GM21360 (cell line): ENCODE measurements at regions not wholly inside any gene's neighbourhood (a gene's known extent, or its start where the extent isn't known, plus 50 kb on each side); places are given as distances from the start of the nearest gene placed in this dataset.
A peak's percentile ranks its signal among the peaks of the same experiment; 100 is the strongest.

Source experiments
- ATAC-seq: cut with Tn5 transposase; IDR thresholded peaks from one replicate; pipeline ENCODE4 v1.9.1; 2021; ENCODE audit warnings: mild to moderate bottlenecking, moderate library complexity; ENCODE audit not compliant: unreplicated experiment

DNA sequence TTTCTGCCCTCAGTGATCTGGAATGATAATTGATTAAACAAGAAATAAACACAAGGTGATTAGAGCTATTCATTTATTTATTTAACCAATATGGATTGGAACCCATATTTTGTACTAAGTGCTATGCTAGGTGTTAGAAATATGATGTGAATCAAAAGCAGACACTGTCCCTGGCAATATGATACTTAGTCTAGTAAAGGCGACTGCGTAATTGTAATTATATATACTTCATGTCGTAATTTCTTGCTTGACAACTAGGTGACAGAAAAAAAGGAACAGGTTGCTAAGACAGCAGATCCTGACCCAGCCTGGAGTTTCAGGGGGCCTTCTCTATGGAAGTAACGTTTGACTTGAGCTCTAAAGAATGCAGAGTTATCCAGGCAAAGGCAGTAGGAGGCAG lies 236.5 kb upstream of the F9 start:
- no peak for ATAC-seq

DNA sequence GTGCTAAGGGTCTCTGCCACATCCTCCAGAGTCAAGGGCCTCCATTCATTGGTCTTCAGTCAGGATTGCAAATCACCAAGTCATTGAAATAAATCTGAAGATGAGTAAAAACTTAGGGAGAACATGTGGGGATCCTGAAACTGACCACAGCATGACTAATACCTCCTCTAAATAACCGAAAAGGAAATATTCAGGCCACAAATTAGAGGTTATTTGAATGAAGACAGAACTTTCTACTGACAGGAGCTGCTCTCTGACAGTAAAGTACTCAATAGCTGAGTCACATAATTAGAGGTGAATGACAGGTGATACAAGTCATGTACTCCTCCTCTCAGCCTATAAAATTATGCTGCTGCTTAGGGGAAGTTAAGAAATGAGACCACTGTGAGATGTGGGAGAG lies 240.2 kb upstream of the F9 start:
- peak; percentile 66 for ATAC-seq

DNA sequence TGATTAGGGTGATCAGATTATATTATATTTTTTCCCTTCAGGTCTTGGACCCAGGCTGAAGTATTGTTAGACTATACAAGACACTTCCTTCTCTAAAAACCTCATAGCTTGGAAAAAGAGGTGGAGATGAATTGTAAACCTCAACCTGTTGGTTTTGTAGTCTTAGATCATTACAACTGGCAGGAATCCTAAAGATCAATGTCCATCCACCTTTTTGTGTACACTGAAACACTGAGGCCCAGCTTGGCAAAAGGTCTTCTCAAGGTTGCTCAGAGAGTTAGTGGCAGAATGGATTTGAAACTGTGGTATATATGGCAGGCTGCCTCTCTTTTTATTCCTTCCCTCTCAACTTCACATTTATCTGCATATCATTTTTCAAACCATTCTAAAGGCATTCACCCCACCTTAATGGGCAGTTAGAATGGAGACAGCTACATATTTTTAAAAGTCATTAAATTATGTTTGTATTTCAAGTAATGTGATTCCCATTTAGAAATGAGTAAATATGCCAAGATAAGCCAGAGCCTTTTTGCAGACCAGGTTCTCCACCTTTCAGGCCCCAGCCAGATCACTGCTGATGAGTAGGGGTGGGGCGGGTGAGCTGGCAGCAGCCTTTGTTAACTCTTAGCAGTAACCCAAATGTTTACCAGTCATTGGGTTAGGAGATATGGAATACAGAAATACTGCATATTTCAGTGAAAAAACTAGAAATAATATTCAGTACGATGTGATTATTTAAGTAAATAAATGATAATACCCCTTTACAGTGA lies 243.2 kb upstream of the F9 start:
- no peak for ATAC-seq

DNA sequence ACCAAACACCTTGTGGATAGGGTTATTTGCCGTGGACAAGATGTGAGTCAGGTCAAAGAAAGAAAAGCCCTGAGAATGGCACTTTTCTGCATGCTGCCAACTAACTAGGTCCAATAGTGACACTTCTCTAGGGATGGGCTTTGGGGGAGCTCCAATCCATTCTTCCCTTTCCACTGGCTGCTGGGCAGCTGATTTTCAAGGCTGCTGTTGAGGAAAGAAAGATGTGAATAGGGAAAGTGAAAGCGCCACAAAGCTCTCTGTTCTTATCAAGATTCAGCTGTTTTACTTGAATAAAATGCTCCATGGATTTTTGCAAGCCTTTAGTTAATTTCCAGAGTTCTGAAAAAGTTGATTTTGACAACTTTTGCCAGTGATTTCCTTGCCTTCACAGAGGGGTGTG lies 244.2 kb upstream of the F9 start:
- ATAC-seq: no peak

DNA sequence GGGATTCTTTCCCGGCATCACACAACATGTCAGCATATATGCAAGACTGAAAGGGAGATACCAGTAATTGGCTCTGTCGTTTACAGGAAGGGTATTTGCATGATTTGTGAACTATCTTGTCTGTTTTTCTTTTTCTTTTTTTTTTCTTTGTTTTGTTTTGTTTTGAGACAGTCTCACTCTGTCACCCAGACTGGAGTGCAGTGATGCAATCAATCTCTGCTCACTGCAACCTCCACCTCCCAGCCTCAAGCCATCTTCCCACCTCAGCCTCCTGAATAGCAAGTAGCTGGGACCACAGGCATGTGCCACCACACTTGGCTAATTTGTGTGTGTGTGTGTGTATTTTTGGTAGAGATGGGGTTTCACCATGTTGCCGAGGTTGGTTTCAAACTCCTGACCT lies 262.7 kb upstream of the F9 start:
- no peak for ATAC-seq

DNA sequence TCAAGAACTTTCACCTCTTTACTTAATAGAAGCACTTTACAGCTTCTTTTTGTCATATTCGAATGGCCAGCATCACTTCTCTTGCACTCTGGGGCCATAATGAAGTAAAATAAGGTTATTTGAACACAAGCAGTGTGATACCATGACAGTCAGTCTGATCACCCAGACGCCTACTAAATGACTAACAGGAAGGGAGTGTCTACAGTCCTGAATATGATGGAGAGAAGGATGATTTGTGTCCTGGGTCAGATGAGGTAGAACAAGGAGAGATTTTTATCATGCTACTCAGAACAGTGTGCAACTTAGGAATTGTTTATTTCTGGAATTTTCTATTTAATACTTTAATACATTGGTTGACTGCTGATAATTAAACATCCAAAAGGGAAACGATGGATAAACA lies 284.2 kb upstream of the F9 start:
- no peak for ATAC-seq

DNA sequence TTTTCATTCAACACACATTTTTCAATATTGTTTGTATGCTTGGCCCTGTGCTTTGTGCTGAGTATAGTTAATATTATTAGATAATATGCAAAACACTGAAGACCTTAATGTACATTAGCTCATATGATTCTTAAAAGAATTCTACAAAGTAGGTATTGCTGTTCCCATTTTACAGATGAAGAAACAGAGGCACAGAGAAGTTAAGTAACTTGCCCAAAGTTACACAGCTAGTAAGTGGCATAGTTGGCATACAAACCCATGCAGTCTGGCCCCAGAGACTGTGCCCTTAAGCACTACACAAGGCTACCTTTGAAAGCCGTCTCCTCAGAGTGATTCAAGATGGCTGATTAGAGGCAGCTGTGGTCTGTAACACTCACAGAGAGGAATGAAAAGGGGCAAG lies 293.4 kb upstream of the F9 start:
- no peak for ATAC-seq

DNA sequence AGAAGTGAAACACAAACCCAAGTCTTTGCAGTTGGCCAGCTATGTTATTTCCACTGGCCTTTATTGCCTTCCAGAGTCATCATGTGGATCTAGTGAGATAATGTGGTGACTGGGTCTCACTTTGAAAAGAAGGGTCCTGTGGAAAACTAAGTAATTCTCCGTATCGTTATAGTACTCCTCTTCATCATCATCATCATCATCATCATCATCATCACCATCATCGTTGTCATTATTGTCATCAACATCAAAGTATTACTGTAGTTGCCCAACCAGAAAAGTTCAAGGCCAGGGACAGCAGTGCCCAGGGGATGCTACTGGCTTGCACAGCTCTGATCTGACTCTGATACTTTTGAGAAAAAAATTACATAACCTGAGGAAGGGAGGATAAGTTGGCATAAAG lies 295.6 kb upstream of the F9 start:
- no peak for ATAC-seq

DNA sequence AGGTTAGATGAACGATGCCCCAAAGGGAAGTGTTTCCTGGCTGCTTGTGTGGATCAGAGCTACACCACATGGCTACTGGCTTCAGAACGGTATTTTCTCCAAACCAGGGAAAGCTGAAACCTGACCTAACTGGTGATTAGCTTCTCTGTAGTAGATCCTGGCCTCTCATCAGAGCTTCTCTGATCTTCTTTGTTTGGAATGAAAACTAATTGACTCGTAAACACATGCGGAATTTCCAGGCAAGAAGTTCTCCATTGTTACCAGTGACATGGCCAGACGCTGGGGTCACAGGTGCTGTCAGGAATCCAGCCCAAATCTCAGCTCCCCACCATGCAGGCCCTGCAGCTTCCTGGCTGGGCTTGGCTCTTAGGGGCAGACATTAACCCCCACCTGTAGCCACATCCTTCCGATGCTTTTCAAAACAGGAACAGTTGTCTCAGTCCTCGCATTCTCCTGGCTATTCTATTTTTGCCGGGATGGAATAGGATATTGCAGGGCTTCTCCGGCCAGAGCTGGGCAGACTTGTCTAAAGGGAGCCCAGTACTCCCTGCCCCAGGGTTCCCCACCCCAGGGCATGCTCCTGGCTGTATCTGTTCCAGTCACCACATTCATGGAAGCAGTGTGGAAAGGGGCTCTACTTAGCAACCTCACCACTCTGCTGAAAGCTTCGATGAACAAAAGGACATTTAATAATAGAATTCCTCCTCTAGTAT lies 305.4 kb upstream of the F9 start:
- no peak for ATAC-seq

DNA sequence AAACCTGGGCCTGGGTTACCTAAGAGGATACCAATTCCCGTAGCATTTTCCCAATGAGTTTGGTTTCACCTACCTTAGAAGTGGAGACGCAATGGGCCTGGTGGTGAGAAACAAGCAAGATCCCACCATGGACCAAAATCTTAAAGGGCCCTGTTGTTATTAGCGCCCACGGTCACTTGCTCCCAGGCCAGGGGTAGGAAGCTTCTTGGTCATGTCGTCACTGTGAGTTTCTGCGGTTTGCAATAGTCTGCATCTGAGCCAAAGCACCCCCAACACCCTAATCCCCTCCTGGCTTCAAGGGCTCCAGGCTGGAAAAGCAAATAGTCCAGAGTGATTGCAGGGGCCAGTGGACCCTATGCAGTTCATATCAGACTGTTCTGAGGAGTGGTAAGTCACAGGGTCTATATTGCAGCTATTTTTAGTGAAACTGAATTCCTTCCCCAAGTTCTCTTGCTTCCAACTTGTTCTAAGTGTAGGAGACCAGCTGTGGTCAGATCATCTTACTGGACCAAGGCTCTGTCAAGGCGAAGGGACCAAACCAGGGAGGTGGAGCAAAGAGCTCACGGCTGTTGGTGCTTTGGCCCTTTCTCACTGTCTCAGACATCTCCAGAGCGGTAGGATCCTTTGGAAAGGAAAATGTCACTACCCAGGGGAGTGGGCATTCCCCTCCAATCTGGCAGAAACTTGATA lies 307.9 kb upstream of the F9 start:
- no peak for ATAC-seq

DNA sequence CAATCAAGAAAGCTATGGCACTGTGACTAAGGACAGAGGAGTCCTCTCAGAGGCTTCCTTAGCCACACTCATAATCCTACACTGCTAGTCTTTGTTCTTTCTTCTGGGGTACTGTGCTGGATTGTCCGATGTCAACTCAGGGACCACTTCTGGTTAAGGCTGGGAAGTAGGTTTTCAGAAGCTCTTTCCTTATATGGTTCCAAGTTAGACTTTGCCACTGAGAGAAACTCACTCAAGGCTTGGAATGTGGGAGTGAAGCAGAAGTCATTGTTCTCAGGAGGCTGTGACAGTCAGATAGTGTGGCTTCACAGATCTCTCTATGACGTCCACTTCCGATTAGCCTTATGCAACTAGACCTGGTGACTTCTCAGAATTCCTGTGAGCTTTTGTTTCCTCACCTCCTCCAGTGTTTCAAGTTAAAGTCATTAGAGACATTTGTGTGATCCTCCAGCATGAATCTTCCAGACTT lies 317.3 kb upstream of the F9 start:
- no peak for ATAC-seq

DNA sequence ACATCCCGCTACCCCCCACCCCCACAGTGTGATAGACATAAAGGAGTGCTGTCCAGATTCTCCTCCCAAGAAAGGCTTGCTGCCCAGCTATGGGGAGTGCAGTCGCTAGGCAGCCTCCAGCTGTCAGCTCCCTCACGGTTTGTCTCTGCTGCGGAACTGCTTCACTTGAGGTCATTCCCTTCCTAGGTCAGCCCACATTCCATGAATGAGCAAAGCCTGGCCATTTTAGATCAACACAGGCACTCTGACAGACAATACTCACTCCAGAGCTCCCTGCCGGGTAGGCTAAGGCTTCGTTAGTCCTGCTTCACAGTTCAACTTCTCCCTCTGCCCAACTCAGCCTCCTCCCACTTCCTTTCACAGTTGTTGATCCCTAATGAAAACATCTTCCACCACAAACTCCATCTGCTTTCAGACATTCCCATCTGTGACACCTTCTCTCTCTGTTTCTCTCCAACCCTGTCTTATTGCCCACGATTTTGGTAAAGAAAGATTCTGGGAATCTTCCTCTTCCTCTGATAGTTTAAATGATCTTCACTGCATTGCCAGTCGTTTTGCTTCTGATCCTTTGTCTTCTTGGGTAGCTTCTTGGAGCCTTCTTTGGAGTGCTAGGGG lies 318.9 kb upstream of the F9 start:
- ATAC-seq: no peak

DNA sequence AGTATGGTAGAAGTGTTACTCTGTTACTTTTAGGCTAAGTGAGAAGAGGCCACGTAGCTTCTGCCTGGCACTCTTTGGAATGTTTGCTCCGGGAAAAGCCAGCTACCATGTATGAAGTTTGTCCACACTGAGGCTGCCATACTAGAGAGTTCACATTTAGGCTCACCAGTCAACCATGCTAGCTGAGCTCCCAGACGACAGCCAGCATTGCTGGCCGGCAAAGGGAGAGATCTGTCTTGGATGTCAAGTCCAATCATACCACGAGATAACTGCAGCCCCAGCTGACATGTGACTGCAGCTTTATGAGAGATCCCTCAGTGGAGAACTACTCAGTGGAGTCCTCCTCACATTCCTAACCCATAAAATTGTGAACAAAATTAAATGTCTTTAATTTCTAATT lies 321.2 kb upstream of the F9 start:
- no peak for ATAC-seq

DNA sequence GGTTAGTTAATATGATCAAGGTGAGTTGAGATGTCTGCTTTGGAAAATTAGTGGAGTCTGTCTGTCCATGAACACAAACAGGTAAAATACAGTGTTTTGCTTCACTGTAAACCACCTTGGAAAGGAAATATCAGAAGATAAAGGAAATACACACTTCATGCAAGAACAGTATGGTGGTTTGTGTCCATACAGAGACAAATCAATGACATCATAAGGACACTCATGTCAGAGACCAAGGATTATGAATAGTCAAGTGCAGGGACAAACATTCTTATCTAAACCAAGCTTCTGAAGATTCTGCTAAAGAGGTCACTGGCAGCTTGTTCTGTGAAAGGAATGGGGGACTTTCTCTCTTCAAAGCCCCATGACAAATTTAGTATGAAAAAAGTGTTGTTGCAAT lies 322.9 kb upstream of the F9 start:
- ATAC-seq: no peak

DNA sequence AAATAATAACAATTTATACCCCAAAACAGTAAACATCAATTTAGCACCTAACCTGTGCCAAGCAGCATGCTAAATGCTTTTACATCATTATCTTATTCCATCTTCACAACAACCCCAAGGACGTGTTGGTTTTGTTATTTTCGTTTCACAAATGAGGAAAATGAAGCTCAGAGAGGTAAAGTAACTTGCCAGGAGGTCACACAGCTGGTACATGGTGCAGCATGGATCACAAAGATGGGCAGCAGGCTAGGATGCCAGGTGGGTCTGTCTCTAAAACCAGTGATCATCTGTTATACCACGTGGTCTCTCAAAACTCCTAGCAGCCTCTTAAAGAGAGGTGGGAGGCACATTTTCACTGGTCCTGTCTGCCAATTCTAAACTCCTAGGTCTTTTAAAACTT lies 323.6 kb upstream of the F9 start:
- ATAC-seq: no peak

DNA sequence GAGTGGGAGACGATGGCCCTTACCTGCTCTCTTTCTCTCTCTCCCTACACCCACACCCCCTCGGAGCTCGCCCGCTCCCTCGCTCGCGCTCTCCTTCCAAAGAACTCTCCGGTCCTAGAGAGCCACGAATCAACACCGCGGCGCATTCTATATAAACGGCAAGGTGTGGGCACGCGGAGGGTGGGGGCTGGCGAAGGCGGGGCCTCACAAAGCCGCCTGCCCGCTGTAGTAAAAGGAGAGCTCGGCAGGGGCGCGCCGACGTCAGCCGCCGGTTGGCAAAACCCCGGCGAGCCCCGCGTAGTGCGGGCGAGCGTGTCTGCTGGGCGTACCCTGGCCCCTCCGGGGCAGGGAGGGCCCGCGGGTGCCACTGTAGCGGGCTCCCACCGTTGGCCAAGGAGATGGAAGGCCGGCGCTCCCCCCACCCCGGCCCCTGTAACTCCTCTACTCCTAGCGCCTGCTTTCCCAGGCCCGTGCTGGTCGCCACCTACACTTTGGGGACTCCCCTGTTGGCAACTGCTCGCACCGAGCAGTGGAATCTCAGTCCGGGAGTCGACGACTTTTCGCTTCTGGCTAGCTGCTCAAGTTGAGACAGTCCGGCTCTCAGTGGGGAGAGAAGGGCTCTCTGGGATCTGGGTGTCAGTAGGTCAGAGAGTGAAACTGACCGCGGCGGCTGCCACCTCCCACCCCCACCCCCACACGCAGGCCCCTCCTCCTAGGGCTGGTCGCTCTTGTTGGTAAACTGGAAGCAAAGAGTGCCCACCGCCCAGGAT lies 325.5 kb upstream of the F9 start:
- no peak for ATAC-seq

DNA sequence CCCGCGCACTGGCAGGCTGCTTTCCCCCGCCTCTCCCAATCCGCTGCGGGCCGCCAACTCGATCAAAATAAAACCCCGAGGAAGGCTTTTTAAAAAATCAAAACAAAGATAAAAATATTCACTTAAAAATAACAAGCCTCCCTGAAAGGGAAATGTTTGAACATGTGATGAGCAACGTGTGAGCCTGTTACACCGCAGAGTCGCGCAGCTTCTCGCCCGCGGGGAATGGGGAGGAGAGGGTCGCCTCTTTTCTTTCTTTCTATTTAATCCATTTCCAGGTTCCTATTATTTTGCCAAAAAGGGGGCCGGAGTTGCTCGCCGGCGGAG lies 326.0 kb upstream of the F9 start:
- no peak for ATAC-seq

DNA sequence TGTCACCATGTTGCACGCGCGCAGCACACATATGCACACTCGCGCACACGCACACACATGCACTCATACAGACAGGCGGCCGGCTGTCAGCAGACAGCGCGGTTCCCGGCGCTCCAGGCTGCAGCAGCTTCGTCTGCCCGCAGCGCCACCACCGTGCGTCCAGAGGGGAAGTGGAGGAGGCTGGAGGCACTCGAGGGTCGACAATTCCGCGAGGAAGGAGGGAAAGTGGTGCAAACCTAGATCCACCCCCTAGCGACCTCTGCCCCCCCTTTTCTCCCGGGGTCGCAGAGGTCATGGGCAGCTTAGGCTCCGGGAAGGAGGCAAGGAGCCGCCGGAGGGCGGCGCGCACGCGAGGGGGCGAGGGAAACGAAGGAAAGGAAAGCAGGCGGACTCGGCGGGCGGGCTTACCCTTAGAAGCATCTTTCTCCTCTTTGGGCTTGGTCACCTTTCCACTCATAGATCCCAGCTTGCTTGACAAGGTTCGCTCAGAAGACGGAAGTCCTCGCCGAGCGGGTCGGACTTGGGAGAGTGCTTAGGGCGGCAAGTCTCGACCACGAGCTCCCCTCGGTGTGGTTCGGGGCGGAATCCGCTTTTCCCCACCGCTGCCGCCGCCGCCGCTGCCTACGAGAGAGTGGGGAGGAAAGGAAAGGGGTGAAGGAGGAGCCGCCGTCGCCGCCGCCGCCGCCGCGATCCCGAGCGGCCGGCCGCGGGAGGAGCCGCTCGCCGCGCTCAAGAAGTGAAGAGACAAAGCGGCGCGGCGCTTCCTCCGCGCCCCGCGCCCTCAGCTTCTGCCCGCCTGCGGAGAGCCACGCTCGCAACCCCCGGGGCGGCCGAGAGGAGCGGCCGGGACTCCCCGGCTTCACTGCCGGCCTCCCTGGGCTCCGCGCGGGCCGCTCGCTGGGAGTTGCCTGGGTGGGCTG lies 326.6 kb upstream of the F9 start:
- no peak for ATAC-seq

DNA sequence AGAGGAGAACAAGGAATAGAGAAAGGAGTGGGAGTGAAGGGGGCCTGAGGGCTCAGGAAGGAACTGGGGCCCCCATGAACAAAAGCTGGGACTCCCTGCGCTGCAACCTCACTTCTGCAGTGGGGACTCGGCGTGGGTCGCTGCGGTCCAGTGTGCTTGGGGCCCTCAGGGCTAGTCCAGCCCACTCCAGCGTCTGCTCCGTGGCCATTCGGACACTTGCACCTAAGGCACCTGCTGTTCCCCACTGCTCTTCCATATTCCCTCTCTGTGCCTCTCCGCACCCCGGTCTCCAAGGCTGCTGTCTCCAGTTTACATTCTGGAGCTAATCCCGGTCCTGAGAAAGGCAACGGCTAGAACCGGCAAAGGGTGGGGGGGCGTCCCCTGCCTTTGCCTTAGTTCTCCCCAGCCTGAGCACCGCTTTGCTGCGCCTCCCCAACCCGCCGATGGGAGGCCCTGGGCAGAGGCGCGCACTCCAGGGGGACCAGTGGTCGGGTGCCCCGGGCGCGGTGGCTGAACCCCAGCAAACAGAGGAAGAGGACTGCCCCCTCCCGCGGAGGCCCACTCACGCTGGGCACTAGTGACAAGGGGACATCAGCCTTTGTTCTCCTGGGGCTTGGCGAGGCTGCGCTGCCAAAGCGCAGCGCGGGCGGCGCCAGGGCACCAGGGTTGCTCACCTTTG lies 327.7 kb upstream of the F9 start:
- no peak for ATAC-seq
